ENCODE measurements at regions not wholly inside any gene's neighbourhood (a gene's known extent, or its start where the extent isn't known, plus 50 kb on each side); places are given as distances from the start of the nearest gene placed in this dataset.

GRCh38 chr6:23348185-23348584 lies 777.8 kb upstream of the NRSN1 start:
- no peaks in the 10 kb centered on the region for H3K27me3 ChIP-seq (replicated peaks)
- TF ChIP-seq, protein P1, sequence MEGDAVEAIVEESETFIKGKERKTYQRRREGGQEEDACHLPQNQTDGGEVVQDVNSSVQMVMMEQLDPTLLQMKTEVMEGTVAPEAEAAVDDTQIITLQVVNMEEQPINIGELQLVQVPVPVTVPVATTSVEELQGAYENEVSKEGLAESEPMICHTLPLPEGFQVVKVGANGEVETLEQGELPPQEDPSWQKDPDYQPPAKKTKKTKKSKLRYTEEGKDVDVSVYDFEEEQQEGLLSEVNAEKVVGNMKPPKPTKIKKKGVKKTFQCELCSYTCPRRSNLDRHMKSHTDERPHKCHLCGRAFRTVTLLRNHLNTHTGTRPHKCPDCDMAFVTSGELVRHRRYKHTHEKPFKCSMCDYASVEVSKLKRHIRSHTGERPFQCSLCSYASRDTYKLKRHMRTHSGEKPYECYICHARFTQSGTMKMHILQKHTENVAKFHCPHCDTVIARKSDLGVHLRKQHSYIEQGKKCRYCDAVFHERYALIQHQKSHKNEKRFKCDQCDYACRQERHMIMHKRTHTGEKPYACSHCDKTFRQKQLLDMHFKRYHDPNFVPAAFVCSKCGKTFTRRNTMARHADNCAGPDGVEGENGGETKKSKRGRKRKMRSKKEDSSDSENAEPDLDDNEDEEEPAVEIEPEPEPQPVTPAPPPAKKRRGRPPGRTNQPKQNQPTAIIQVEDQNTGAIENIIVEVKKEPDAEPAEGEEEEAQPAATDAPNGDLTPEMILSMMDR (IDR thresholded peaks at IDR 0.05; ENCODE audit: low read depth, low read length, missing control alignments), result no peak
- DNase-seq, result no peak
- no peaks in the 10 kb centered on the region for H3K36me3 ChIP-seq (replicated peaks)
- H3K4me3 ChIP-seq (ENCODE audit: low read depth, low read length), result no peak overlapping the region
- H3K27ac ChIP-seq, result no peak overlapping the region
- in situ Hi-C loops (cut with HindIII; ENCODE audit: low pct_ligation_motif_present, low sequenced_read_pairs), result no loop called here

DNA sequence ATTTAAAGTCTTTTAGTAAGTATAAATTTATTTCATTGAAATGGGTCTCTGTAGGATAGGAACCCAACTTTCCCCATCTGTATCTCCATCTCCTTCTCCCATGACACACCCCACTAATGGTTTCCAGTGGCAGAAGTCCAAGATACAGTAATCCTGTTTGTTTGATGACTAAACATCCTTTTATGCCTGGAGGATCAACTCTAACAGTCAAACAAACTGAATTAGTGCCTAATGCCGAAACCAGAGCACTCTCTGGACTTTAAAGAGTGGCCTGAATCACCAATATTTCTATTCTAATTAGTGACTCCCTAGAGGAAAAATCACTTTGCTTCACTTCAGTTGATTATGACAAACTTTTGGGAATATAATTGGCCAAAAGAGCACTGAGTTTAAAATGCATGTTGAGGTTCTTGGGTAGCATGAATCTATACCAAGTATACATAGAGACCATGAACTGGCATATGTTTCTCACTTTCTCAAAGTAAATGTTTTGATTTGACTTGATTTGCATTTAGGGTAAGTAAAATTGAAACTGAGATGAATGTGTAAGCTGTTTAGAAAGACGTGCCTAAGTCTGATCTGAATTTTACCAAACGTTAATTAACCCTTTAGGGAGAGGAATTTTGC lies 776.4 kb upstream of the NRSN1 start:
- Histone ChIP-seq H3K36me3 (replicated peaks) (no peaks in the 10 kb centered on the region), H3K4me3 (ENCODE audit: low read depth, low read length) (no peak overlapping the region), H3K27me3 (replicated peaks) (no peaks in the 10 kb centered on the region), H3K27ac (peak overlapping the region; percentile 34)
- TF ChIP-seq, protein P1 (IDR thresholded peaks at IDR 0.05; ENCODE audit: low read depth, low read length, missing control alignments), result no peak
- peak; percentile 83 for DNase-seq
- in situ Hi-C loops (cut with HindIII; ENCODE audit: low pct_ligation_motif_present, low sequenced_read_pairs), result no loop called here

GRCh38 chr6:23350752-23351453 lies 775.1 kb upstream of the NRSN1 start:
- peak; percentile 4 for DNase-seq
- Histone ChIP-seq H3K36me3 (replicated peaks) (no peaks in the 10 kb centered on the region), H3K27me3 (replicated peaks) (no peaks in the 10 kb centered on the region), H3K4me3 (ENCODE audit: low read depth, low read length) (no peak overlapping the region), H3K27ac (no peak overlapping the region)
- TF ChIP-seq, protein P1 (IDR thresholded peaks at IDR 0.05; ENCODE audit: low read depth, low read length, missing control alignments), result no peak
- in situ Hi-C loops (cut with HindIII; ENCODE audit: low pct_ligation_motif_present, low sequenced_read_pairs), result no loop called here

GRCh38 chr6:23354004-23354403 lies 772.0 kb upstream of the NRSN1 start:
- Histone ChIP-seq H3K36me3 (replicated peaks) (no peaks in the 10 kb centered on the region), H3K4me3 (ENCODE audit: low read depth, low read length) (no peak overlapping the region), H3K27me3 (replicated peaks) (no peaks in the 10 kb centered on the region), H3K27ac (no peak overlapping the region)
- DNase-seq, result no peak
- in situ Hi-C loops (cut with HindIII; ENCODE audit: low pct_ligation_motif_present, low sequenced_read_pairs), result no loop called here
- TF ChIP-seq, protein P1 (IDR thresholded peaks at IDR 0.05; ENCODE audit: low read depth, low read length, missing control alignments), result no peak

DNA sequence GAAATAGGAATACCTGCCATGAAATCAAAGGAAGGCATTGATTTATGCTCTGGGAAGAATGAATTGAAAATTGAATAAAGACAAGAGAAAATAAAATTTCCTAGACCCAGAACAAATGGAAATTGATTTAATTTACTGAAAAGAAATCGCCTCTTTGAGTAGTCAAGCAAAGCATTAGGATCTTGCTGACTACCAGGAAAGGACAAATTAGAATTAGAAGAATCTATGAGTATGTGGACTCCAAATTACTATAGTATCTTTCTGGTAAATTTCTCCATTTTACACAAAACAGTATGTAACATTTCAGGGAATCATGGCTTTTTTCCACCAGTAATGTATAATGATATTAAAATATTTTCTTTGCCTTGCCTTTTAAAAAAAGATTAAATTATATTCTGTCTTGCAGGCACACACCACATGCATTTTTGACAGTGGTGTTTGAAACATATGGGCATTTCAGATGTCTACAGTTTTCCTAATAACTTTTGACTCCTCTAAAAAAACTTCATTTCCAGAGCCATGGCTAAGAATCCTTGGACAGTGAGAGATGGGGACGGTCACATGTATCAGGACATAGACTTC lies 768.7 kb upstream of the NRSN1 start:
- Histone ChIP-seq H3K27ac (no peak overlapping the region), H3K27me3 (replicated peaks) (no peaks in the 10 kb centered on the region), H3K36me3 (replicated peaks) (no peaks in the 10 kb centered on the region), H3K4me3 (ENCODE audit: low read depth, low read length) (no peak overlapping the region)
- TF ChIP-seq, protein P1 (IDR thresholded peaks at IDR 0.05; ENCODE audit: low read depth, low read length, missing control alignments), result no peak
- DNase-seq, result no peak
- in situ Hi-C loops (cut with HindIII; ENCODE audit: low pct_ligation_motif_present, low sequenced_read_pairs), result no loop called here
